WTC11 (cell line): ENCODE measurements at regions not wholly inside any gene's neighbourhood (a gene's known extent, or its start where the extent isn't known, plus 50 kb on each side); places are given as distances from the start of the nearest gene placed in this dataset.
A peak's percentile ranks its signal among the peaks of the same experiment; 100 is the strongest.

Experiments used
- ATAC-seq: fragments of 200-7000 bp; cut with Tn5 transposase; 2 replicates; pipeline ENCODE4 v1.10.0; 2021; ENCODE audit warnings: mild to moderate bottlenecking, moderate library complexity
- CTCF ChIA-PET: fragments of 300-600 bp; sonication (Branson Sonifier 250); formaldehyde crosslinking; loops from one replicate; lab custom pipeline; 2021; ENCODE audit warnings: antibody characterized with exemption; lab: Charles Lee
- POLR2A ChIA-PET: fragments of 350-600 bp; sonication (Branson Sonifier 250); formaldehyde crosslinking; loops from one replicate; lab custom pipeline; 2021; ENCODE audit warnings: antibody characterized with exemption; lab: Charles Lee
- DNase-seq: peaks from one replicate; pipeline ENCODE4 v3.0.0; 2021; ENCODE audit warnings: low spot score
- H3K27ac Mint-ChIP-seq: 2 replicates; pipeline ENCODE4 v1.8.0; 2021; ENCODE audit warnings: mixed read lengths
- H3K27me3 Mint-ChIP-seq: 2 replicates; pipeline ENCODE4 v1.8.0; 2021; ENCODE audit warnings: low read depth, mild to moderate bottlenecking, moderate library complexity, mixed read lengths
- H3K36me3 Mint-ChIP-seq: 2 replicates; pipeline ENCODE4 v1.8.0; 2021; ENCODE audit warnings: mixed read lengths
- H3K4me1 Mint-ChIP-seq: 2 replicates; pipeline ENCODE4 v1.8.0; 2022; ENCODE audit warnings: mixed read lengths
- H3K4me3 Mint-ChIP-seq: 2 replicates; pipeline ENCODE4 v1.8.0; 2021; ENCODE audit warnings: mild to moderate bottlenecking, moderate library complexity, mixed read lengths
- H3K9me3 Mint-ChIP-seq: 2 replicates; pipeline ENCODE4 v1.8.0; 2021; ENCODE audit warnings: mixed read lengths
- ATF1 ChIP-seq: sonication (generic); formaldehyde crosslinking; IDR thresholded peaks from 2 replicates; pipeline ENCODE4 v1.8.1; 2023; ENCODE audit warnings: mild to moderate bottlenecking, moderate library complexity, missing genetic modification reagents
- CTCF ChIP-seq: fragments of 200-600 bp; IDR thresholded peaks from 2 replicates; pipeline ENCODE4 v1.8.0; 2022; ENCODE audit warnings: antibody characterized with exemption
- ETV6 ChIP-seq: sonication (generic); formaldehyde crosslinking; IDR thresholded peaks from 2 replicates; pipeline ENCODE4 v1.8.1; 2022; ENCODE audit warnings: mild to moderate bottlenecking, missing genetic modification reagents
- FOXK1 ChIP-seq: sonication (generic); formaldehyde crosslinking; IDR thresholded peaks from 2 replicates; pipeline ENCODE4 v1.8.0; 2022; ENCODE audit warnings: mild to moderate bottlenecking, moderate library complexity, missing genetic modification reagents
- FOXP4 ChIP-seq: sonication (generic); formaldehyde crosslinking; IDR thresholded peaks from 2 replicates; pipeline ENCODE4 v1.8.0; 2022; ENCODE audit warnings: mild to moderate bottlenecking, missing genetic modification reagents
- GTF2I ChIP-seq: fragments of 250-450 bp; sonication (Bioruptor Pico); conservative IDR thresholded peaks from 2 replicates; pipeline ENCODE4 v1.4.0; 2021; ENCODE audit warnings: mild to moderate bottlenecking
- KAT7 ChIP-seq: sonication (generic); formaldehyde crosslinking; IDR thresholded peaks from 2 replicates; pipeline ENCODE4 v1.8.1; 2023; ENCODE audit warnings: missing genetic modification reagents, mild to moderate bottlenecking, borderline replicate concordance
- NR3C1 ChIP-seq: sonication (generic); formaldehyde crosslinking; conservative IDR thresholded peaks from 2 replicates; pipeline ENCODE4 v1.8.1; 2023; ENCODE audit warnings: low read depth, mild to moderate bottlenecking, missing genetic modification reagents
- ZNF317 ChIP-seq: sonication (generic); formaldehyde crosslinking; IDR thresholded peaks from 2 replicates; pipeline ENCODE4 v1.8.1; 2023; ENCODE audit warnings: low read depth, mild to moderate bottlenecking, moderate library complexity, missing genetic modification reagents, borderline replicate concordance
- TF ChIP-seq, protein P1 (sequence below): sonication (generic); formaldehyde crosslinking; IDR thresholded peaks from 2 replicates; pipeline ENCODE4 v1.8.0; 2023; ENCODE audit warnings: mild to moderate bottlenecking, missing genetic modification reagents
- TF ChIP-seq, protein P2 (sequence below): sonication (generic); formaldehyde crosslinking; IDR thresholded peaks from 2 replicates; pipeline ENCODE4 v1.8.0; 2022; ENCODE audit warnings: mild to moderate bottlenecking, missing genetic modification reagents
- TF ChIP-seq, protein P3 (sequence below): fragments of 250-450 bp; sonication (Bioruptor Pico); IDR thresholded peaks from 2 replicates; pipeline ENCODE4 v1.9.0; 2021; ENCODE audit warnings: mild to moderate bottlenecking

DNA sequence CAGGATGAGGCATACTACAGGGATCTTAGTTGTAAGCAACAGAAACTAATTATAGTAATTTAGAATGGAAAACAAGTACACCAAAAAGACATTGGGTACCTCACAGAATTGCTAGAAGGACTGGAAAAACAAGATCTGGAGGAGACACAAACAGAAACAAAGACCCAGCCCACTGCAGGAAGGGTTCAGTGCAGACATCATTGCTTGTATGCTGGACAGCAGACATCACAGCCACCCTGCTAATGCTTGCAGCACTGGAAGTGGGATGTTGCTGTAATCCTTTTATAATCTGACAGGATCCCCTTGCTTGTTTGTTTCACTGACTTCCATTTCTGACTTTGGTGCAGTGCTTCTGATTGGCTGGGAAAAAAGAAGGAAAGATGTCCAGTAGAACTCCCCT is 111.4 kb upstream of the ZNF678 start:
- TF ChIP-seq, protein P1, sequence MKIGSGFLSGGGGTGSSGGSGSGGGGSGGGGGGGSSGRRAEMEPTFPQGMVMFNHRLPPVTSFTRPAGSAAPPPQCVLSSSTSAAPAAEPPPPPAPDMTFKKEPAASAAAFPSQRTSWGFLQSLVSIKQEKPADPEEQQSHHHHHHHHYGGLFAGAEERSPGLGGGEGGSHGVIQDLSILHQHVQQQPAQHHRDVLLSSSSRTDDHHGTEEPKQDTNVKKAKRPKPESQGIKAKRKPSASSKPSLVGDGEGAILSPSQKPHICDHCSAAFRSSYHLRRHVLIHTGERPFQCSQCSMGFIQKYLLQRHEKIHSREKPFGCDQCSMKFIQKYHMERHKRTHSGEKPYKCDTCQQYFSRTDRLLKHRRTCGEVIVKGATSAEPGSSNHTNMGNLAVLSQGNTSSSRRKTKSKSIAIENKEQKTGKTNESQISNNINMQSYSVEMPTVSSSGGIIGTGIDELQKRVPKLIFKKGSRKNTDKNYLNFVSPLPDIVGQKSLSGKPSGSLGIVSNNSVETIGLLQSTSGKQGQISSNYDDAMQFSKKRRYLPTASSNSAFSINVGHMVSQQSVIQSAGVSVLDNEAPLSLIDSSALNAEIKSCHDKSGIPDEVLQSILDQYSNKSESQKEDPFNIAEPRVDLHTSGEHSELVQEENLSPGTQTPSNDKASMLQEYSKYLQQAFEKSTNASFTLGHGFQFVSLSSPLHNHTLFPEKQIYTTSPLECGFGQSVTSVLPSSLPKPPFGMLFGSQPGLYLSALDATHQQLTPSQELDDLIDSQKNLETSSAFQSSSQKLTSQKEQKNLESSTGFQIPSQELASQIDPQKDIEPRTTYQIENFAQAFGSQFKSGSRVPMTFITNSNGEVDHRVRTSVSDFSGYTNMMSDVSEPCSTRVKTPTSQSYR, result no peak
- peak; percentile 63; the same call in 1 of the 2 replicates for TF ChIP-seq ZNF317 (CRISPR knock-in tag)
- TF ChIP-seq, all 79 proteins: peak for 1
- Mint-ChIP-seq H3K4me3 (no peak overlapping the region), H3K36me3 (no peaks in the 10 kb centered on the region), H3K27ac (no peak overlapping the region), H3K27me3 (peaks cover 5% of the 10 kb centered on the region; the same call in 1 of the 2 replicates), H3K4me1 (peaks cover 4% of the 10 kb centered on the region), H3K9me3 (no peaks in the 10 kb centered on the region)
- DNase-seq, result no peak
- ChIA-PET CTCF (no interaction called here), POLR2A (no interaction called here)
- no peak for ATAC-seq

GRCh38 chr1:227451057-227451456 is 112.3 kb upstream of the ZNF678 start:
- CTCF ChIA-PET, result interaction anchor here (0.9 kb wide), 1 partner anchor 279 kb away, joined by 3 read pairs; no protein-coding TSS in a partner anchor
- Mint-ChIP-seq H3K27ac (no peak overlapping the region), H3K9me3 (peaks cover 7% of the 10 kb centered on the region; the same call in 1 of the 2 replicates), H3K4me1 (peaks cover 4% of the 10 kb centered on the region), H3K27me3 (peaks cover 5% of the 10 kb centered on the region; the same call in 1 of the 2 replicates), H3K4me3 (no peak overlapping the region), H3K36me3 (no peaks in the 10 kb centered on the region)
- ATAC-seq (no peak), DNase-seq (no peak)
- TF ChIP-seq CTCF (no peak), NR3C1 (CRISPR knock-in tag) (no peak), ATF1 (CRISPR knock-in tag) (no peak), KAT7 (CRISPR knock-in tag) (no peak), FOXK1 (CRISPR knock-in tag) (no peak), GTF2I (CRISPR knock-in tag) (no peak), ZNF317 (CRISPR knock-in tag) (no peak)
- TF ChIP-seq, protein P2, sequence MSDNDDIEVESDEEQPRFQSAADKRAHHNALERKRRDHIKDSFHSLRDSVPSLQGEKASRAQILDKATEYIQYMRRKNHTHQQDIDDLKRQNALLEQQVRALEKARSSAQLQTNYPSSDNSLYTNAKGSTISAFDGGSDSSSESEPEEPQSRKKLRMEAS, result no peak
- POLR2A ChIA-PET, result no interaction called here

DNA sequence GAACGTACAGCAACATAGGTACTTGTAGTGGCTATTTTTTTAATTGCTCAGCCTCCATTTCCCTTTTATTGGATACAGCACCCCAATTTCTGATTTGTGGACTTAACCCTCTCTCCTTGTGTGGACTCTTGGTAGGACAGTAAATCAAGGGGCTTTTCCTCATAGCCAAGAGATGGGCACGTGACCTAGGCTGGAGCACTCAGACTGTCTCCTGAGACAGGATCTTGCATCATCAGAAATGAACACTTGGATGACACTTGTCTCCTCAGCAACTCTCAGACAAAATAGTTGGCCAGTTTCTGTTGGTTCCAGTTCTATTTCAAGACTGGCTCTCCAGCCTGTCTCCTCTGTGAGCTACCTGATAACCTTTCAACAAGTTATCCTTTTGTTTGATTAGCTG is 112.9 kb upstream of the ZNF678 start:
- H3K27me3 Mint-ChIP-seq, result peaks cover 5% of the 10 kb centered on the region; the same call in 1 of the 2 replicates
- ATAC-seq (no peak), DNase-seq (no peak)
- H3K4me1 Mint-ChIP-seq, result peaks cover 4% of the 10 kb centered on the region
- no peak overlapping the region for H3K4me3 Mint-ChIP-seq
- H3K9me3 Mint-ChIP-seq, result peaks cover 10% of the 10 kb centered on the region
- H3K27ac Mint-ChIP-seq, result no peak overlapping the region
- ChIA-PET POLR2A (no interaction called here), CTCF (interaction anchor here (0.7 to 3.6 kb wide), 5 partner anchors 10 to 538 kb away, joined by 3 to 19 read pairs (median 6); no protein-coding TSS in a partner anchor)
- H3K36me3 Mint-ChIP-seq, result no peaks in the 10 kb centered on the region
- TF ChIP-seq ETV6 (no peak), FOXP4 (CRISPR knock-in tag) (no peak)
- TF ChIP-seq, protein P3, sequence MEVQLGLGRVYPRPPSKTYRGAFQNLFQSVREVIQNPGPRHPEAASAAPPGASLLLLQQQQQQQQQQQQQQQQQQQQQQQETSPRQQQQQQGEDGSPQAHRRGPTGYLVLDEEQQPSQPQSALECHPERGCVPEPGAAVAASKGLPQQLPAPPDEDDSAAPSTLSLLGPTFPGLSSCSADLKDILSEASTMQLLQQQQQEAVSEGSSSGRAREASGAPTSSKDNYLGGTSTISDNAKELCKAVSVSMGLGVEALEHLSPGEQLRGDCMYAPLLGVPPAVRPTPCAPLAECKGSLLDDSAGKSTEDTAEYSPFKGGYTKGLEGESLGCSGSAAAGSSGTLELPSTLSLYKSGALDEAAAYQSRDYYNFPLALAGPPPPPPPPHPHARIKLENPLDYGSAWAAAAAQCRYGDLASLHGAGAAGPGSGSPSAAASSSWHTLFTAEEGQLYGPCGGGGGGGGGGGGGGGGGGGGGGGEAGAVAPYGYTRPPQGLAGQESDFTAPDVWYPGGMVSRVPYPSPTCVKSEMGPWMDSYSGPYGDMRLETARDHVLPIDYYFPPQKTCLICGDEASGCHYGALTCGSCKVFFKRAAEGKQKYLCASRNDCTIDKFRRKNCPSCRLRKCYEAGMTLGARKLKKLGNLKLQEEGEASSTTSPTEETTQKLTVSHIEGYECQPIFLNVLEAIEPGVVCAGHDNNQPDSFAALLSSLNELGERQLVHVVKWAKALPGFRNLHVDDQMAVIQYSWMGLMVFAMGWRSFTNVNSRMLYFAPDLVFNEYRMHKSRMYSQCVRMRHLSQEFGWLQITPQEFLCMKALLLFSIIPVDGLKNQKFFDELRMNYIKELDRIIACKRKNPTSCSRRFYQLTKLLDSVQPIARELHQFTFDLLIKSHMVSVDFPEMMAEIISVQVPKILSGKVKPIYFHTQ (CRISPR knock-in tag), result no peak
